MCF 10A (cell line): ENCODE measurements at regions not wholly inside any gene's neighbourhood (a gene's known extent, or its start where the extent isn't known, plus 50 kb on each side); places are given as distances from the start of the nearest gene placed in this dataset.

Source experiments
- BruUV-seq: library from RNA; stranded (reverse); fragments of 400-500 nt; replicated peaks from 2 replicates; lab custom pipeline; 2021; lab: Mats Ljungman, UMichigan
- CTCF ChIA-PET: fragments of 300-600 bp; sonication (Branson Sonifier 250); formaldehyde crosslinking; extraction: SDS; loops from one replicate; lab custom pipeline; 2021; ENCODE audit warnings: antibody characterized with exemption, inconsistent platforms; lab: Yijun Ruan, JAX
- POLR2A ChIA-PET: fragments of 300-600, 350-650 bp; sonication (Branson Sonifier 250); formaldehyde crosslinking; extraction: SDS; loops from one replicate; lab custom pipeline; 2020; ENCODE audit warnings: antibody characterized with exemption, inconsistent platforms; lab: Yijun Ruan, JAX
- DNase-seq: peaks from one replicate; pipeline ENCODE4 v3.0.0-alpha.2; 2018; ENCODE audit not compliant: unreplicated experiment
- H3K27ac Mint-ChIP-seq: one replicate; pipeline ENCODE4 v1.8.0; 2022; ENCODE audit warnings: mild to moderate bottlenecking, low read depth, mixed read lengths; ENCODE audit not compliant: unreplicated experiment
- H3K27me3 Mint-ChIP-seq: one replicate; pipeline ENCODE4 v1.8.0; 2022; ENCODE audit warnings: mixed read lengths; ENCODE audit not compliant: insufficient read depth, unreplicated experiment
- H3K36me3 Mint-ChIP-seq: one replicate; pipeline ENCODE4 v1.8.0; 2022; ENCODE audit warnings: mild to moderate bottlenecking, moderate library complexity, mixed read lengths; ENCODE audit not compliant: insufficient read depth, unreplicated experiment
- H3K4me1 Mint-ChIP-seq: one replicate; pipeline ENCODE4 v1.8.0; 2022; ENCODE audit warnings: mixed read lengths; ENCODE audit not compliant: insufficient read depth, unreplicated experiment
- H3K4me3 Mint-ChIP-seq: one replicate; pipeline ENCODE4 v1.8.0; 2022; ENCODE audit warnings: mild to moderate bottlenecking, moderate library complexity, mixed read lengths; ENCODE audit not compliant: unreplicated experiment
- H3K9me3 Mint-ChIP-seq: one replicate; pipeline ENCODE4 v1.8.0; 2022; ENCODE audit warnings: mixed read lengths; ENCODE audit not compliant: unreplicated experiment
- intact Hi-C: fragments of 100-400 bp; cut with micrococcal nuclease; formaldehyde crosslinking; loops from 2 replicates; pipeline ENCODE4 v1.14.1; 2022
- TF ChIP-seq, protein P1 (sequence below): fragments of 200-600 bp; IDR thresholded peaks from one replicate; pipeline ENCODE4 v1.8.0; 2022; ENCODE audit warnings: antibody characterized with exemption, mild to moderate bottlenecking; ENCODE audit not compliant: unreplicated experiment

GRCh38 chr1:98437540-98437939, 224.0 kb upstream of the SNX7 start:
- intact Hi-C loops, result no loop called here
- no peak overlapping the region for H3K27ac Mint-ChIP-seq
- H3K9me3 Mint-ChIP-seq, result no peaks in the 10 kb centered on the region
- H3K4me3 Mint-ChIP-seq, result no peak overlapping the region
- ChIA-PET POLR2A (no interaction called here), CTCF (no interaction called here)
- no peaks in the 10 kb centered on the region for H3K36me3 Mint-ChIP-seq
- no peak for DNase-seq
- H3K4me1 Mint-ChIP-seq, result no peaks in the 10 kb centered on the region
- TF ChIP-seq, protein P1, sequence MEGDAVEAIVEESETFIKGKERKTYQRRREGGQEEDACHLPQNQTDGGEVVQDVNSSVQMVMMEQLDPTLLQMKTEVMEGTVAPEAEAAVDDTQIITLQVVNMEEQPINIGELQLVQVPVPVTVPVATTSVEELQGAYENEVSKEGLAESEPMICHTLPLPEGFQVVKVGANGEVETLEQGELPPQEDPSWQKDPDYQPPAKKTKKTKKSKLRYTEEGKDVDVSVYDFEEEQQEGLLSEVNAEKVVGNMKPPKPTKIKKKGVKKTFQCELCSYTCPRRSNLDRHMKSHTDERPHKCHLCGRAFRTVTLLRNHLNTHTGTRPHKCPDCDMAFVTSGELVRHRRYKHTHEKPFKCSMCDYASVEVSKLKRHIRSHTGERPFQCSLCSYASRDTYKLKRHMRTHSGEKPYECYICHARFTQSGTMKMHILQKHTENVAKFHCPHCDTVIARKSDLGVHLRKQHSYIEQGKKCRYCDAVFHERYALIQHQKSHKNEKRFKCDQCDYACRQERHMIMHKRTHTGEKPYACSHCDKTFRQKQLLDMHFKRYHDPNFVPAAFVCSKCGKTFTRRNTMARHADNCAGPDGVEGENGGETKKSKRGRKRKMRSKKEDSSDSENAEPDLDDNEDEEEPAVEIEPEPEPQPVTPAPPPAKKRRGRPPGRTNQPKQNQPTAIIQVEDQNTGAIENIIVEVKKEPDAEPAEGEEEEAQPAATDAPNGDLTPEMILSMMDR, result no peak
- H3K27me3 Mint-ChIP-seq, result no peaks in the 10 kb centered on the region
- BruUV-seq, result no TSS peak

- CTCF ChIA-PET, result no interaction called here
- Mint-ChIP-seq H3K4me3 (no peak overlapping the region), H3K4me1 (no peaks in the 10 kb centered on the region), H3K9me3 (no peaks in the 10 kb centered on the region), H3K27ac (no peak overlapping the region), H3K36me3 (no peaks in the 10 kb centered on the region), H3K27me3 (no peaks in the 10 kb centered on the region)
- DNase-seq, result no peak
- intact Hi-C loops, result no loop called here
- TF ChIP-seq, protein P1, result no peak
- POLR2A ChIA-PET, result no interaction called here
- BruUV-seq, result no TSS peak
Observed at GRCh38 chr1:98437011-98437410, 224.5 kb upstream of the SNX7 start.

DNA sequence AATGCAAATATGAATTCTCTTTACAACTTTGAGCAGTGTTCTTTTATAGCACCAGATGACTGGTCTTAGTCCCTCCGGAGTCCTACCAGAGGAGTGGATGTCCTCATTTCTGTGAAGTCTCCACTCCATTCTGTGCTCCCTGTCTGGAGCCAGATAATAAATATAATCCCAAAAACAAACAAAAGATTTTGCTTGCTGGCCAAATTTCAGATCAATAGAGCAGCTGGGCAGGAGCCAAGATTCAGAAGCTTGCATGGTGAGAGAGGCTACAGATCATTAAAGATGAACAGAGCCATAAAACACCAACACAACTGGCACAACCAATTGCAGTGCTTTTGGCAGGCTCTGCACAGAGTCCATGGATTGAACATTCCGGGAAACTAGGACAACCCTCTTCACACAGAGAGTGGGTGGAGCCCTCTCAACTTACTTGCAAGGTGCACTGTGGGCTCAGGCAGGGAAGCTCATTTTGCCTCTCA, 231.5 kb upstream of the SNX7 start:
- no TSS peak for BruUV-seq
- no peak overlapping the region for H3K4me3 Mint-ChIP-seq

GRCh38 chr1:98428864-98429263, 232.7 kb upstream of the SNX7 start:
- Mint-ChIP-seq H3K27me3 (no peaks in the 10 kb centered on the region), H3K36me3 (no peaks in the 10 kb centered on the region), H3K4me3 (no peak overlapping the region), H3K9me3 (no peaks in the 10 kb centered on the region), H3K27ac (no peak overlapping the region), H3K4me1 (no peaks in the 10 kb centered on the region)
- TF ChIP-seq, protein P1, result no peak
- POLR2A ChIA-PET, result no interaction called here
- no TSS peak for BruUV-seq
- no peak for DNase-seq
- intact Hi-C loops, result no loop called here
- CTCF ChIA-PET, result interaction anchor here (0.7 kb wide), 1 partner anchor 1556 kb away, joined by 4 read pairs; no protein-coding TSS in a partner anchor

More for the DNA sequence above, 231.5 kb upstream of the SNX7 start:
- Mint-ChIP-seq H3K36me3 (no peaks in the 10 kb centered on the region), H3K9me3 (no peaks in the 10 kb centered on the region), H3K4me1 (no peaks in the 10 kb centered on the region), H3K27me3 (no peaks in the 10 kb centered on the region), H3K27ac (no peak overlapping the region)
- TF ChIP-seq, protein P1, result no peak
- ChIA-PET POLR2A (no interaction called here), CTCF (interaction anchor here (0.7 kb wide), 1 partner anchor 166 kb away, joined by 3 read pairs; no protein-coding TSS in a partner anchor)
- intact Hi-C loops, result no loop called here
- DNase-seq, result no peak
